ENCODE measurements at regions not wholly inside any gene's neighbourhood (a gene's known extent, or its start where the extent isn't known, plus 50 kb on each side); places are given as distances from the start of the nearest gene placed in this dataset.
"Not testable (repeated sequence)": the region's sequence is repeated elsewhere in the genome, so short reads cannot be mapped to it uniquely, and the experiment has no call there.

DNA sequence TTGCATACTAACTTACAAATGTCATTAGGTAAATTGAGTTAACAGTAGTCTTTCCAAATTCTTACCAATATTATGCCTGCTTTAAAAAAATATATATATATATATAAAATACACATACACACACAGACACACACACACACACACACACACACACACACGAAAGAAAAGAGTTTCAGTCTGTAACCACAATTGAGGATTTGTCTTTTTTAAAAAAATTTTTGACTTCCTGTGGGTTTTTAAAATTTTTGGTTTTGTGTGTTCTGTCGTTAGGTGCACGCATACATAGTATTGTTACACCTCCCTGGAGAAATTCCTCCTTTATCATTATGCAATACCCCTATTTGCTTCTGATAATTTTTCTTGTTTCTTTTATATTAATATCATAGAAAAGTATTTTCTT lies 129.3 kb upstream of the LRRC61 start:
- DNase-seq (ENCODE audit: low spot score) = not testable (repeated sequence)
